Skin of body (tissue), 1 donor: ENCODE measurements at regions not wholly inside any gene's neighbourhood (a gene's known extent, or its start where the extent isn't known, plus 50 kb on each side); places are given as distances from the start of the nearest gene placed in this dataset.

Source experiments
- DNase-seq: peaks from one replicate; lab custom pipeline; 2025; lab: John Stamatoyannopoulos, UW

DNA sequence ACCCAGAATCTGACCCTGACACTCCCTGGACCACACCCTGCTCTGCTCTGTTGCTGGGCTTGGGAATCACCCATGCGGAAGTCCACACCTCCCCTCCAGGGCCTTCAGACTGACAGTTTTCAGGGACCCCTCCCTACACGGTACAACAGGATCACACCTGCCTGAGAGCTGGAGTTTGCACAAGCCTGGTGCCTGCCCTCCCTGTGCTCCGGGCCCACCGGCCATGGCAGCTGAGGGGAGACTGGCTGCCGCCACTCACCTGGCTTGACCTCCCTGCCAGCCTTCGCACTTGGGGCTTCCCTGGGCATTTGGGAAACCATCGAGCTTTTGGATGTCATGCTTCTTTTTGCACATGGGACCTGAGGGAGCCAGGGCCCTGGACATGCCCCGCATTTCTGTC lies 95.9 kb upstream of the ANKRD34C start:
- no peak for DNase-seq

DNA sequence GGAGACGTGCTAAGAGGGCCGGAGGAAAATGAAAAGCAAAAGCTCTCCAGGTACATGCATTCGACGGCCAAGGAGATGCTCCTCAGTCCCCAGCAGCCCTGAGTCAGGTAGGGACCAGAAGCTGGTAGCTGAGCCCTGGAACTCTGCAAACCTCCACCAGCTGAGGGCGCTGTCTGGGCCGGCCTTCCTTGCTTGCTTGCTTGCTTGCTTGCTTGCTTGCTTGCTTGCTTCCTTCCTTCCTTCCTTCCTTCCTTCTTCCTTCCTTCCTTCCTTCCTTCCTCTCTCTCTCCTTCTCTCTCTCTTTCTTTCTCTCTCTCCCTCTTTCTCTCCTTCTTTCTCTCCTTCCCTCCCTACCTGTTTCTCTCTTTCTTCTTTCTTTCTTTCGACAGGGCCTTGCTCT lies 94.6 kb upstream of the RASGRF1 start:
- no peak for DNase-seq

DNA sequence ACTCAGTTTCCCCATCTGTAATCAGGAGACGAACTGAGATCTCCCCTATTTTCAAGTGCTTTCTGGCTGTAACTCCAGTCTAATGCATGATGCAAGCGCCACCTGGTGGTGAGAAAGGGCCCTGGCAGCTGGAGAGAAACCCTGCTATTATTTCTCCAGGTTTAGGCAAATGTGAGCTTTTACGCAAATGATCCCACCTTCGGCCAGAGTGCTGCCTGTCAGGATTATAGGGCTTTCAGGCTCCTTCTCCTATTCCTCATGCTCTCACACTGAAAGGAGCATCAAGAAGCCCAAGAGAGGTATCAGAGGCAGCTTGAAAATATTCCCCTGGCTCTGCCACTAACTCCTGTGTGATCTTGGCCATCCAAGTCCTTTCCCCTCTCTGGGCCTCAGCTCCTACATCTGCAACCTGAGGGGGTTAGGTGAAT lies 93.9 kb upstream of the RASGRF1 start:
- DNase-seq = peak; percentile 10

DNA sequence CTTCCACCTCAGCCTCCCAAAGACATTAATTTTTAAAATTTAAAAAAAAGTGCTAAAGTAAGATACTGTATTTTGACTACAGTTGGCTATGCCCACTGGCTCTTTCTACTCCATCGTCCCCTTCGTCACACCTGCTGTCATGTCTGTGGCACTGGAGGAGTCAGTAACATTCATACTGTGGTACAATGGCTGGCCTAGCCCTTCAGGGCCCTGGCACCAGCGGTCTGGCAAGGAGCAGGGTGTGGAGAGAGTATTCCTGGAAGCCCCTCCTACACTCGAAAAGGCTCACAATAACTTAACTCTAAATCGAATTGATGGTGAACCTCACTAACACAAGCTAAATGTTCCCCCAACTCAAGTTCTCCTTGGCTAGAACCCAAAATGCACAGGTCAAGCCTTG lies 89.7 kb upstream of the RASGRF1 start:
- no peak for DNase-seq

DNA sequence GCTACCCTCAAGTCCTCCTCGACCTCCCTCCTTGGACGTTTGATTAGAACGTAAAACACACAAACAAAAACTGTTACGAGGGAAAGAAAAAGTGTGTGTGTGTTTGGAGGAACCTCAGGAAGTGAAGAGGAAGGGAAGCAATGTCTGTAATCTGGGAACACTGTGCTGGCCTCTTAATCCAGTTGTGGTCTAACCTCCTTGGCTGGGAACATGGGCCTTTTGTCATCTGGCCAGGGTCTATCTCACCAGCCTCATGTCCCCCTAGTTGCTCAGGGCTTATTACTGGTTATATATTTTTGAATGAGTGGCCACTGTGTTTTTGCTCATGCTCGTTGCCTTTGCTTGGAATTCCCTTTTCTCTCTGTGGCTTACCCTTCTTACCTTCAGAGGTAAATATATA lies 89.0 kb upstream of the RASGRF1 start:
- no peak for DNase-seq

DNA sequence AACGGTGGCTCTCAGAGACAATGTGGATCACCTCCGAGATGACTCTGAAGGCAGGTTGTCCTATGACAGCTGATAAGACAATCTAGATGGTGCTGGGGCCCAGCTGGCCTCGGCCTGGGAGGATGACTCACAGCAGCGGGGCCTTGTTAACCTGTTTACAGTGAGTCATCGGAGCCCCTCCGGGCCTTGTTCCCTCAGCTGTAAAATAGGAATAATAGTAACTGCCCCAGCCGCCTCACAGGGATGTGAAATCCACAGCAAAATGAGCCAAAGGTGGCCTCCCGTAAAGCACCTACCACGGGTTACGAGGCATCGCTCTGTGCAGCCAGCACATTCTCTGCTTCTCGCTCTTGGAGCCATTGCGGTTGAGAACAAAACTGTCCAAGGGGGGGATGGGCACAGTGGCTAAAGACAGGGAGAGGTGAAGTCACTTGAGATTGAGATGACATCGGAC lies 88.6 kb upstream of the RASGRF1 start:
- no peak for DNase-seq

DNA sequence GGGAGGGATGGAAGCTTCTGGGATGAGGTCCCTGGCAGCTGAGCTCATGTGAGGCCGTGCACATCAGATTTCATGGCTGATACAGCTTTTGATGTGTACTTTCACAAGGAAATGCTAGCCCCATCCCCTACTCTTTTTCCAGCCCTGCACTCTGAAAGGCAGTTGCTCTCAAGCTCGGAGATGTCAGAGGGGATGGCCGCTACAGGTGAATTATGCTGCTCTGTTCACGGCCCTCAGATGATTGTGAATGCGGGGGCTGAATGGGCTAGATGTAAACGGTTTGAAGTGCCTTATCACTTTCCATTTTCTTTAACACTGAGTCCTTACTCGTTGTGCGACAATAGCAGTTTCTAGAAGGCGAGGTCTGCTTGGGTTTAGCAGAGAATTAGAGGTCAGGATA lies 88.0 kb upstream of the RASGRF1 start:
- DNase-seq = no peak

DNA sequence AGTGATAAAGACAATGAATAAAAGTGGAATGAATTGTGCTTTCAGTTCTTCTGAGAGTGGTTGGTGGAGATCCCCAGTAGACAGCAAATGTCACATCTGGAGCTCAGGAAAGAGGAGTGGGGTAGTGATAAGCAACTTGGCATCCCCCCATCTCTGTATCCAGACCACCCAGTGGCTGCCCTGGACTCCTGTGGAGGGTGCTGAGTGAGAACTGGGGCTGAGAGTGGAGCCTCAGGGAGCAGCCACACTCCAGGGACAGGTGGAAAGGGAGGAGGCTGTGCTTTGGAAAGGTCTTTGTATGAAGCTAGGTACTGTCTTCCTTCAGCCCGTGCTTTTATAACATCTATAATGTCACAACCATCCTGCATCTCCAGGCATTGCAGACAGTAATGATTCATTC lies 85.6 kb upstream of the RASGRF1 start:
- DNase-seq = no peak

DNA sequence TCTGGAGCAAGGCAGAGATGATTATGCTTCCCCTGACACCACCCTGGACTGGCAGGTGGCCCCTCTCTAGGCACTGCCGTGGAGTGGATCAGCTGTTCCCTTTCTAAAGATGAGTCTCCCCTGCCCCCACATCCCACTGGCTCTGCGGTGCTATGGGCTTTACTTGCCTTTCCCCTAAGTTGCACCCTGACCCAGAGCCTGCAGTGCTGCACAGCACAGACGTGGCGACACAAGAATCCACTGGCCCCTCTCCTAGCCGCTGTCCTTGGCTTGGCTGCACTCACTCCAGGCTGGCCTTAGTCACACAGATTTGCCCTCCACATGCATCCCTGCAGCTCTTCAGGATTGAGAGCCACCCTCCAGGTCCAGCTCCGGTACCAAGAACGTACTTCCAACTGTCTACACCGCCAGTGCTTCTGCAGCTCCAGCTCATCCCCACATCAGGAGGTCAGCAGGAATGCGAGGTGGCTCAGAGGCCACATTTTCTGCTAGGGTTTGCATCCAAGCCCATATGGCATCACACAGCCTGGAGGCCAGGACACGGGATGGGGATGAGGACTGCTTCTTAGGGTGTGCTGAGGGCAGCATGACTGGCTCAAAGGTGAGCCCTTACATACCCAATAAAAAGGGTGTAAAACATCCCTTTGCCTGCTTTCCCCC lies 82.4 kb upstream of the RASGRF1 start:
- no peak for DNase-seq

DNA sequence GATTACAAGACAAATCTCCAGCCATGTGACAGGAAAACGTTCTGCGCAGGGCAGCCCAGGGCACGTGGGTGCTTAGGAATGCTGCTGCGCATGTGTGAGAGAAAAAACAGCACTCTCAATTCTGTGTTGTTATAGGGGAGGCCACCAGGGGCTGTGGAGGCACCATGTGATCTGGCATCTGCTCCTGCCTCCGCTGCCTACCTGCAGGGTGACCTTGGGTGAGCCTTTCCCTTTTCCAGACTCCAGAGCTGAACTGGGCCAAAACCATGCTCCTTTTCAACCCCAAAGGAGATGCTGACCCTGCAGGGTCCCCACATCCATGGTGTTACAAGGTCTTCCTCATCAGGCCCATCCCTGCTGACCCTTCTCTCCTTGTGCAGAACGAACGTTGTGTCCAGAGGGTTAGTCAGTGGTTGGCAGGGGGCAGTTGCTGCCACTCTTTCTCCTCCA lies 81.5 kb upstream of the RASGRF1 start:
- DNase-seq = no peak

DNA sequence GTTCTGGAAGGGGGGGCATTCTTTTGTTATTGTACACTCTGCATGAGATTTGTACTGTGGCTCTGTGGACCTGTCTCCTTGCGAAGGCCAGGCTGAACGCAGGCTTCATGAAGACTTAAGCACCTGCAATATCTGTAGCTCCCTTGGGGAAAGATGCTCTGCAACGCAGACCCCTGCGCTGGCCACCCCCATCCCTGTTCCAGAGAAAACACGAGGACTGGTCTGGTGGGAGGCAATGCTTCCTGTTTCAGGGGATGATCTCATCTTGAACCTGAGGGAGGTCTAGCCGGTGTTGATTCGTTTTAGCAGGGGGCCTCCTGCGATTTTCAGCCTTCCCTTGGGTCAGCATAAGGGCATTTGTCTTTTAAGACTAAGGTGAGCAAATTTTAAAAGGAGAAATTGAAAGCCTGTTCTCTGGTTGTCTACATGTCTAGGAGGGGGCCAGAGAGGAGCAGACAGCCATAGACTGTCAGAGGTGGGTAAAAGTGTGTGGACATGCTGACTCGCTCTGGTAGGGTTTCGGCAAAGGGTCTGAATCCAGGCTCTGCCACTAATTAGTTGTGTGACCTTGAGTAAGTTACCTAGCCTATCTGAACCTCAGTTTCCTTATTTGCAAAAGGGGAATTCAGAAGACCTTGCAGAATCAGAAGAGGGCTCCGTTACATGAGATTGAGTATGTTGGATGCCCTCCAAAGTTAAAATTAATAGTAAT lies 80.9 kb upstream of the RASGRF1 start:
- DNase-seq = no peak

DNA sequence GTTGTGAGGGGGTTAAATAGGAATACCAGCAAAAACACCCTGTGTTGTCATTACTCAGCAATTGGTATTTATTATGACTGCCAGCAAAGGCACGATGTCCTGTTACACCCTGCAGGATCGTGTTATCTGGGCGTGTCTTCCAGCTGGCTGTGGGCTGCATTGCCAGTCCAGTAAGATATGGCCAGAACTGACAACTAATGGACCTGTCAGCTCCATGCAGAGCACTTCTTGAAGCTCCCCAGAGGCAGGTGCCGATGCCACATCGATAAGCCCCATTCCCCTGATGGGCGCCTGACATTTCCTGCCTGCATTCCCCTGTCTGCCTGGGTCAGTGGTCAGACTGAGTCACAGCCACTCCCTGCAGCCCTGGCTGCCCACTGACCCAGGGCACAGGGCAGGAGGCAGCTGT lies 79.7 kb upstream of the RASGRF1 start:
- no peak for DNase-seq

DNA sequence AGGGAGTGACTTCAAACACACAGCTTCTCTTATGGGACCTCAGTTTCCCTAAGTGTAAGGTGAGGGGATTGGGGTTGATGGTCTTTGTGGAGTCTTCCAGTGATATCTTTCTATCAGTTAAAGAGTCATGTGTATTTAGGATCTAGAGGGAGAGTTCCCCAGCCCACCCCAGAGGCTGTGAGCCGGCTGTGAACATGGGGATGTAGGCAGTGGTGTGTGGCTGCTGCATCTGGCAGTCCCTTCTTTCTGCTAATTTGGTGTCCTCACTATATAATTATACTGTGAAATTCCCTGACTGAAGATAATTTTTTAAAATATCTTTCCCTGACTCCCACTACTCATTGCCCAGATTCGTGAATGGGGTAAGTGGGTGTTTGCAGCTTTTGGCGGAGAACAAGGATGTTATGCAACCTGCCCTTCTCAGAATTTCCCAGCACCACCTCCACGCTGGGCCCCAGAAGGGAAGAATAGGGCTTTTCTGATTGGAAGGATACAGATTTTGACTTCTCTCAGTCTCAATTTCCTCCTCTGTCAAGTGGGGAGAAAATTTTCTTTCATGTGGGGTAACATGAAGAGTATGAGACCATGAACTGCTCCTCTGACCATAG lies 79.0 kb upstream of the RASGRF1 start:
- DNase-seq = no peak

DNA sequence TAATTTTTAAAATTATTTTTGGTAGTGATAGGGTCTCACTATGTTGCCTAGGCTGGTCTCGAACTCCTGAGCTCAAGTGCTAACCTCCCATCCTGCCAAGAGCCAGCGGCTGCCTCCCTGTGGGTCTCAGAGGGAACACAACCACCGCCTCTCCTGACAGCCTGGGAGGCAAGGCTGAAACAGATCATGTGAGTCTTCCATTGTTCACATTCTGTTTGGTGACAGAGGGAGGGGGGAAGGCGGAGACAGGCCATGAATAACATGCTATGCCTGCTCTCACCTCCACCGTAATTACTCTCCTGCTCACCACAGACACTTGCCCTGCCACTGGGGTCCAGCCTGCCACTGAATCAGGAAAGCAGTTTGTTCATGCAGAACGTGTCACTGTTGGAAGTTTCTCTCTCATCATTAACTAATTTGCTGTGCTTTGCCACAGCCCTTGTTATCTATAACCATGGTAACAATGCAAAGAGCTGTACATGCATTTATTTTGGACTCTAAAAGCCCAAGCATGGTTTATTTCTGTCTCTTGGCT lies 78.4 kb upstream of the RASGRF1 start:
- no peak for DNase-seq

DNA sequence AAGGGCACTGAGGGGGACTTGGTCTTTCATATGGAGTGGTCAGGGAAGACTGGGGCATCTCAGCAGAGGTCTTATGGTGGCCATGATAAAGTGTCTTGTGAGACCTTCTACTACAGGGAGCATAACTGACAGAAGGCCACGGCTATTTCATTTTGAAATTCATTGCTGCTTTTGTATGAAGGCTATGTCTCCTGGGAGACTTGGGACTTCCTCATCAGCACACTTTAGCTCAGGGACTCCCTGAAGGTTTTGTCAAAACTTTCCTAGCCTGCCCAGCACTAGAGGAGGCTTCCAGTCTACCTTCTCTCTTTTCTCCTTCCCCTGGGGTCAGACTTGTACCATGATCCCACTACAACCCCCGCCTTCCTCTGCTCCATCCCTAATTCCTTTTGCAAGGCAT lies 77.2 kb upstream of the RASGRF1 start:
- no peak for DNase-seq

DNA sequence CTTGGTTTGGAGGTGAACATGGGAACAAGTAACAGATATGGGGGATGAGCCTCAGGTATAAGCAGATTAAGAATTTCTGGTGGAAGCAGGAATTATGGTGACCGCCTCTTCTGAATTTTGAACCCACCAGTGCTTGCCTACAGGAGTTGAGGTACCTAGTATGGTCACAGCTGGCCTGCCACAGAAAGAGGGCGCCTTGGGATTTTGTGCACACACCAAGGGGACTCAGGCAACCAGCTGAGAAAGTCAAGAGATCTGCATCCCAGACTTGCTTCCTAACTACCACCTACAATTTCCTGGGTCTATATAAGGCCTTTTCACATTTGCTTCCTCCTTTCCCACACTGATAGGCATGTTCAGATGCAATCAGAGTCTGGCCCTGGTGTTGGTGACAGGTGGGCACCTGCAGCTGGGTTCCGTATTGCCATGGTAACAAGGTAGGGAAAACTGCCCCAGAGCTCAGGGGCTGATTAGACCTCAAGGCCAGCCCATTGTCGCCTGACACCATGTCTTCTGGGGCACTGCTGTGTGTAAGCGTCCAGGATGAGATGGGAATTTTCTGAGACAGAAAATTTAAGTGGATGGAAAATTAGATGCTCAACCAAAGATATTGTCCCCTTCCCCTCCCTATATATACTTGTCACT lies 75.9 kb upstream of the RASGRF1 start:
- DNase-seq = no peak

DNA sequence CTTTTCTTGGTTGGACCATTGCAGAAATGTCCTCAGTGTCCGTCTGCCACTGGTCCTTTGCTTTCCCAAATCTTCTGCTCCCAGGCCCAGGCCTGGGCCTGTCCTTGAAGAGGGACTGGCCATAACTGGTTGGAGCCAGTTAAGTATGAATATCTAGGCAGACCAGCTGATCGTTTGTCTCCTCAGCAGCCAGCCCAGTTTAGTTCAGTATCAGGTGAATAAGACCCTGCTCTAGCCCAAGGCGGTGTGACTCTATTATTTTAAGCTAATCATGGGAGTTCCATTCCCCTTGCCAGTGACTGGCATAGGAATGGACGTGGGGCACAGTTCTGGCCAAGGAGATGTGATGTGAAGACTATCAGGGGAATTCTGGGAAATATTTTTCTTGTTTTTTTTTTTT lies 73.9 kb upstream of the RASGRF1 start:
- no peak for DNase-seq

DNA sequence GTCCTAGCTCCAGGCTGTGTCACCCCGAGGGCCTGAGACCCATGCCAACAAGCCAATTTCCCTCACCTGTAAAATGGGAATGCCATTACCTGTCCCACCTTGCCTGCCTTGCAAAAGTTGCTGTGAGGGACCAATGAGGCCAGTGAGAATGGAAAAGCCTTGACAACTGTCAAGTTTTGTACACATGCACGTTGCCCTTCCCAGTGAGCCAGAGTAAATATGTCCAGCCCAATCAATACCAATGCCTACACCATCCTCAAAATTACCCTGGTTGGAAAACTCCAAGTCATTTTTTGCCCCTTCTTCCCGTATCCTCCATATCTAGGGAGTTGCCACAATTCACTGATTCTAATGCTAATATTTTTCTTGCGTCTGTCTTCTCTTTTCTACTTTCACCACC lies 73.5 kb upstream of the RASGRF1 start:
- DNase-seq = no peak

DNA sequence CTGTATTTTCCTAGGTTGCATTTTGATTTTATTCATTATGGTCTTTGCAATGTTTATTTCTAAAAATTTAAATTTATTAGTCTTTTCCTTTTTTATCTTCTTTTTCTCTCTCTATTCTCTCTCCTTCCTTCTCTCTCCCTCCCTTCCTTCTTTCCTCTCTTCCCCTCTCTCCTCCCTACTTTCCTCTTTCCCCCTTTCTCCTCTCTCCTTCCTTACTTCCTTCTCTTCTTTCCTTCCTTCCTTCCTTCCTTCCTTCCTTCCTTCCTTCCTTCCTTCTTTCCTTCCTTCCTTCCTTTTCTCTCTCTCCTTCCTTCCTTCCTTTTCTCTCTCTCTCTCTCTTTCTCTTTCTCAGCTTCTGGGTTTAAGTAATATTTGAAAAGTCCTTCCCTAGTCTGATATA lies 72.8 kb upstream of the RASGRF1 start:
- DNase-seq = no peak

DNA sequence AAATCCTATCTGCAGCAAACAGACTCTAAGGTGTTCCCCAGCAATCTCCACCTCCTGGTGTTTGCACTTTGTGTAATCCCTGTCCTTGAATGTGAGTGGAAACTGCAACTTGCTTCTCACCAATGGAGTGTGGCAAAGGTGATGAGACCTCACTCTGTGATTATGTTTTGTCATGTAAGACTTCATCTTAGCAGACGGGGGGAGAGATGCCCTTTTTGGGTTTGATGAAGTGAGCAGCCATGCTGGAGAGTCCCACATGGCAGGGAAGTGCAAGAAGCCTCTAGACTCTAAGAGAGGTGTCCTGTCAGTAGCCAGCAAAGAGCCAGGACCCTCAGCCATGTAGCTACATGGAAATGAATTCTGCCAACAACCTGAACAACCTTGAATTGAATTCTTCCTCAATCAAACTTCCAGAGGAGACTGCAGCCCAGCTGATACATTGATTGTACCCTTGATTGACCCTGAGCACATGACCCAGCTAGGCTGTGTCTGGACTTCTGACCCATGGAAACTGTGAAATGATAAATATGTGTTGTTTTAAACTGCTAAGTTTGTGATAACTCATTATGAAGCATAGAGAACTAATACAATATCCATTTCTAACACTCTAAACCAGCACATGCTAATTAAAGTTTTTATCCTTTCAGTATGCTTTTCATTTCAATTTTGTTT lies 71.4 kb upstream of the RASGRF1 start:
- no peak for DNase-seq

DNA sequence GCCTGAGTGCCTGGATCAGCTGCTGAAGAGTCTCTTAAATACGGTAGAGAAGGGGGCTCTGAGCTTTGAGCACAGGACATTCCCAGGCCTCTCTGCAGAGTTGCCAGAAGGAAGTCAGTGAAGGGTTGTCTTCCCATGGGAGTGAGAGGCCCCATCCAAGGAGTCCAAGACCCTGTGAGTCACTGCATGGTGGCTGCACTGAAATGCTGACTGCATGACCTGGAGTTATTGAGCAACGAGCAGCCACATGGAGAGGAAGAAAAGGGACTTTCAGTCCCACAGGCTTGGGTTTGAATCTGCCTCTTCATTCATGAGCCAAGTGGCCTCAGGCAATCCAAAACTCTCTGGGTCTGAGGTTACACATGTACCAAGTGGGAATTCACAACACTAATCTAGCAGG lies 69.6 kb upstream of the RASGRF1 start:
- DNase-seq = no peak
